IPS-18a (cell line): ENCODE measurements at regions not wholly inside any gene's neighbourhood (a gene's known extent, or its start where the extent isn't known, plus 50 kb on each side); places are given as distances from the start of the nearest gene placed in this dataset.
"Not testable (repeated sequence)": the region's sequence is repeated elsewhere in the genome, so short reads cannot be mapped to it uniquely, and the experiment has no call there.

Experiments used
- H3K27ac ChIP-seq: one replicate; pipeline ENCODE4 v1.5.1; 2013; ENCODE audit warnings: low read length
- H3K27me3 ChIP-seq: one replicate; pipeline ENCODE4 v1.6.1; 2013; ENCODE audit warnings: mild to moderate bottlenecking, low read length; ENCODE audit not compliant: control insufficient read depth, insufficient read depth
- H3K36me3 ChIP-seq: one replicate; pipeline ENCODE4 v1.6.1; 2013; ENCODE audit warnings: low read depth, low read length; ENCODE audit not compliant: control insufficient read depth
- H3K4me1 ChIP-seq: one replicate; pipeline ENCODE4 v1.6.1; 2013; ENCODE audit warnings: low read depth, low read length; ENCODE audit not compliant: control insufficient read depth
- H3K4me3 ChIP-seq: one replicate; pipeline ENCODE4 v1.5.1; 2013; ENCODE audit warnings: low read length
- H3K9ac ChIP-seq: one replicate; pipeline ENCODE4 v1.6.1; 2013; ENCODE audit warnings: mild to moderate bottlenecking, low read length, moderate library complexity
- H3K9me3 ChIP-seq: one replicate; pipeline ENCODE4 v1.6.1; 2013; ENCODE audit warnings: low read depth, low read length; ENCODE audit not compliant: control insufficient read depth

GRCh38 chr9:29144476-29144875 lies 1571.2 kb upstream of the C9orf72 start:
- Histone ChIP-seq H3K4me1 (no peaks in the 10 kb centered on the region), H3K36me3 (no peaks in the 10 kb centered on the region), H3K27me3 (no peaks in the 10 kb centered on the region), H3K9ac (no peak overlapping the region), H3K4me3 (no peak overlapping the region), H3K9me3 (no peaks in the 10 kb centered on the region), H3K27ac (no peak overlapping the region)

GRCh38 chr9:29150606-29151005 lies 1577.3 kb upstream of the C9orf72 start:
- H3K9me3 ChIP-seq = no peaks in the 10 kb centered on the region
- no peak overlapping the region for H3K27ac ChIP-seq
- no peak overlapping the region for H3K4me3 ChIP-seq
- H3K4me1 ChIP-seq = no peaks in the 10 kb centered on the region
- H3K27me3 ChIP-seq = no peaks in the 10 kb centered on the region
- H3K36me3 ChIP-seq = no peaks in the 10 kb centered on the region
- H3K9ac ChIP-seq = no peak overlapping the region

GRCh38 chr9:29160763-29161353 lies 1587.6 kb upstream of the C9orf72 start:
- Histone ChIP-seq H3K9ac (no peak overlapping the region), H3K9me3 (no peaks in the 10 kb centered on the region), H3K27ac (no peak overlapping the region), H3K4me3 (no peak overlapping the region), H3K4me1 (peaks cover 14% of the 10 kb centered on the region), H3K27me3 (no peaks in the 10 kb centered on the region), H3K36me3 (no peaks in the 10 kb centered on the region)

GRCh38 chr9:29174136-29174535 lies 1600.9 kb upstream of the C9orf72 start:
- peaks cover 2% of the 10 kb centered on the region for H3K4me1 ChIP-seq
- no peaks in the 10 kb centered on the region for H3K9me3 ChIP-seq
- no peak overlapping the region for H3K9ac ChIP-seq
- no peak overlapping the region for H3K27ac ChIP-seq
- H3K36me3 ChIP-seq = no peaks in the 10 kb centered on the region
- H3K4me3 ChIP-seq = no peak overlapping the region
- no peaks in the 10 kb centered on the region for H3K27me3 ChIP-seq

GRCh38 chr9:29176231-29176630 lies 1603.0 kb upstream of the C9orf72 start:
- no peak overlapping the region for H3K4me3 ChIP-seq
- peaks cover 14% of the 10 kb centered on the region for H3K4me1 ChIP-seq
- no peak overlapping the region for H3K27ac ChIP-seq
- no peak overlapping the region for H3K9ac ChIP-seq
- no peaks in the 10 kb centered on the region for H3K36me3 ChIP-seq
- H3K27me3 ChIP-seq = no peaks in the 10 kb centered on the region
- H3K9me3 ChIP-seq = no peaks in the 10 kb centered on the region

- Histone ChIP-seq H3K4me3 (no peak overlapping the region), H3K9me3 (no peaks in the 10 kb centered on the region), H3K9ac (no peak overlapping the region), H3K4me1 (peaks cover 19% of the 10 kb centered on the region), H3K27me3 (no peaks in the 10 kb centered on the region), H3K36me3 (no peaks in the 10 kb centered on the region), H3K27ac (no peak overlapping the region)
Measured at GRCh38 chr9:29176786-29177185, 1603.5 kb upstream of the C9orf72 start.

- H3K27ac ChIP-seq = no peak overlapping the region
- H3K36me3 ChIP-seq = no peaks in the 10 kb centered on the region
- H3K4me3 ChIP-seq = no peak overlapping the region
- H3K9ac ChIP-seq = no peak overlapping the region
- H3K4me1 ChIP-seq = peaks cover 26% of the 10 kb centered on the region
- H3K9me3 ChIP-seq = no peaks in the 10 kb centered on the region
- no peaks in the 10 kb centered on the region for H3K27me3 ChIP-seq
Measured at GRCh38 chr9:29183971-29184370, 1610.7 kb upstream of the C9orf72 start.

GRCh38 chr9:29188771-29189170 lies 1615.5 kb upstream of the C9orf72 start:
- H3K36me3 ChIP-seq, H3K9me3 ChIP-seq, H3K4me1 ChIP-seq, H3K9ac ChIP-seq, H3K27ac ChIP-seq, H3K27me3 ChIP-seq, H3K4me3 ChIP-seq: not testable (repeated sequence)

- not testable (repeated sequence) for H3K27ac ChIP-seq, H3K36me3 ChIP-seq, H3K4me3 ChIP-seq, H3K9me3 ChIP-seq, H3K9ac ChIP-seq, H3K27me3 ChIP-seq, H3K4me1 ChIP-seq
Measured at GRCh38 chr9:29189221-29189620, 1615.9 kb upstream of the C9orf72 start.

- H3K4me3 ChIP-seq = no peak overlapping the region
- H3K9me3 ChIP-seq = no peaks in the 10 kb centered on the region
- H3K36me3 ChIP-seq = no peaks in the 10 kb centered on the region
- H3K4me1 ChIP-seq = no peaks in the 10 kb centered on the region
- H3K9ac ChIP-seq = no peak overlapping the region
- no peaks in the 10 kb centered on the region for H3K27me3 ChIP-seq
- H3K27ac ChIP-seq = no peak overlapping the region
Measured at GRCh38 chr9:29198861-29199260, 1625.6 kb upstream of the C9orf72 start.

GRCh38 chr9:29199975-29200374 lies 1626.7 kb upstream of the C9orf72 start:
- Histone ChIP-seq H3K9me3 (no peaks in the 10 kb centered on the region), H3K27me3 (no peaks in the 10 kb centered on the region), H3K4me1 (no peaks in the 10 kb centered on the region), H3K9ac (no peak overlapping the region), H3K4me3 (no peak overlapping the region), H3K27ac (no peak overlapping the region), H3K36me3 (no peaks in the 10 kb centered on the region)

- Histone ChIP-seq H3K9ac (no peak overlapping the region), H3K9me3 (no peaks in the 10 kb centered on the region), H3K4me3 (no peak overlapping the region), H3K36me3 (no peaks in the 10 kb centered on the region), H3K27ac (no peak overlapping the region), H3K27me3 (no peaks in the 10 kb centered on the region), H3K4me1 (no peaks in the 10 kb centered on the region)
Measured at GRCh38 chr9:29200650-29201049, 1627.4 kb upstream of the C9orf72 start.
